Epithelial cell of prostate (primary cell): ENCODE measurements at regions not wholly inside any gene's neighbourhood (a gene's known extent, or its start where the extent isn't known, plus 50 kb on each side); places are given as distances from the start of the nearest gene placed in this dataset.
"Not testable (repeated sequence)": the region's sequence is repeated elsewhere in the genome, so short reads cannot be mapped to it uniquely, and the experiment has no call there.

Experiments
- DNase-seq: peaks from one replicate; pipeline ENCODE4 v3.0.0-alpha.2; 2011; ENCODE audit warnings: low read depth, low spot score
- H3K27ac ChIP-seq: fragments of 450-650 bp; 2 replicates; pipeline ENCODE4 v1.5.1; 2017; ENCODE audit warnings: mild to moderate bottlenecking

GRCh38 chr4:189113389-189113888 lies 827.2 kb upstream of the FRG1 start:
- DNase-seq: no peak
- H3K27ac ChIP-seq: no peak overlapping the region

GRCh38 chr4:189117426-189117825 lies 823.2 kb upstream of the FRG1 start:
- DNase-seq: no peak
- H3K27ac ChIP-seq: no peak overlapping the region

- no peak for DNase-seq
- no peak overlapping the region for H3K27ac ChIP-seq
Observed at GRCh38 chr4:189121336-189121735, 819.3 kb upstream of the FRG1 start.

GRCh38 chr4:189124149-189124758 lies 816.4 kb upstream of the FRG1 start:
- no peak for DNase-seq
- no peak overlapping the region for H3K27ac ChIP-seq

- H3K27ac ChIP-seq: no peak overlapping the region
- no peak for DNase-seq
Observed at GRCh38 chr4:189124791-189125190, 815.9 kb upstream of the FRG1 start.

GRCh38 chr4:189126040-189126439 lies 814.6 kb upstream of the FRG1 start:
- H3K27ac ChIP-seq: no peak overlapping the region
- no peak for DNase-seq

GRCh38 chr4:189128341-189128740 lies 812.3 kb upstream of the FRG1 start:
- DNase-seq: peak; percentile 88
- no peak overlapping the region for H3K27ac ChIP-seq

GRCh38 chr4:189129044-189129694 lies 811.5 kb upstream of the FRG1 start:
- H3K27ac ChIP-seq: no peak overlapping the region
- no peak for DNase-seq

GRCh38 chr4:189131118-189131517 lies 809.6 kb upstream of the FRG1 start:
- H3K27ac ChIP-seq: no peak overlapping the region
- DNase-seq: no peak

- no peak overlapping the region for H3K27ac ChIP-seq
Observed at GRCh38 chr4:189136462-189136861, 804.2 kb upstream of the FRG1 start.

GRCh38 chr4:189143263-189143952 lies 797.3 kb upstream of the FRG1 start:
- no peak overlapping the region for H3K27ac ChIP-seq
- DNase-seq: peak; percentile 99

More at GRCh38 chr4:189136462-189136861, 804.2 kb upstream of the FRG1 start:
- peak; percentile 29 for DNase-seq

GRCh38 chr4:189147005-189147929 lies 793.4 kb upstream of the FRG1 start:
- H3K27ac ChIP-seq: no peak overlapping the region
- no peak for DNase-seq

- DNase-seq, H3K27ac ChIP-seq: not testable (repeated sequence)
Observed at GRCh38 chr4:189155083-189155482, 785.6 kb upstream of the FRG1 start.

GRCh38 chr4:189162073-189162789 lies 778.4 kb upstream of the FRG1 start:
- H3K27ac ChIP-seq: no peak overlapping the region
- no peak for DNase-seq

GRCh38 chr4:189162888-189163287 lies 777.8 kb upstream of the FRG1 start:
- no peak overlapping the region for H3K27ac ChIP-seq
- DNase-seq: no peak

GRCh38 chr4:189176002-189176401 lies 764.7 kb upstream of the FRG1 start:
- DNase-seq: no peak
- no peak overlapping the region for H3K27ac ChIP-seq

- H3K27ac ChIP-seq: no peak overlapping the region
- DNase-seq: peak; percentile 6
Observed at GRCh38 chr4:189177130-189177529, 763.5 kb upstream of the FRG1 start.

- no peak for DNase-seq
Observed at GRCh38 chr4:189178125-189178746, 762.4 kb upstream of the FRG1 start.

GRCh38 chr4:189185810-189186432 lies 754.8 kb upstream of the FRG1 start:
- H3K27ac ChIP-seq: no peak overlapping the region
- no peak for DNase-seq

More at GRCh38 chr4:189178125-189178746, 762.4 kb upstream of the FRG1 start:
- no peak overlapping the region for H3K27ac ChIP-seq
